ENCODE measurements at regions not wholly inside any gene's neighbourhood (a gene's known extent, or its start where the extent isn't known, plus 50 kb on each side); places are given as distances from the start of the nearest gene placed in this dataset.

DNA sequence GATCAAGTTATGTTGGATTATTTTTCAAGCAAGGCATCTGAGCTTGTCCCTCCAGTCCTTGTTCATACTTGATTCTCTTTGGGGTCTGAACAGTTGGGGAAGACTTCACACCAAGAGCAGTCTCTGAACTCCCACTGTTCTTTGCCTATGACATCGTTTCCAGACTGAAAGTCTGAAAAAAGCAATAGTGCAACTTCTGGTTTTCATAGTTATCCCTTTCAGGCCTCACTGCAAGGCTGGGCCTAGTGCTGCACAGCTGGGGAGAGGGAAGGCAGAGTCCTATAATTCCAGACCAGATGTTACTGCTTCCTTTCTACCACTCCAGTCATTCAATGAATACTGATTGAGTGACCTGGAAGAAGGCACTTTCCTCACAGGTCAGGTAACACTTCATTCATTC is 187.1 kb upstream of the CCND2 start:
- in situ Hi-C loops (cut with HindIII; ENCODE audit: low sequenced_read_pairs): no loop called here
- DNase-seq (ENCODE audit: low spot score): no peak

DNA sequence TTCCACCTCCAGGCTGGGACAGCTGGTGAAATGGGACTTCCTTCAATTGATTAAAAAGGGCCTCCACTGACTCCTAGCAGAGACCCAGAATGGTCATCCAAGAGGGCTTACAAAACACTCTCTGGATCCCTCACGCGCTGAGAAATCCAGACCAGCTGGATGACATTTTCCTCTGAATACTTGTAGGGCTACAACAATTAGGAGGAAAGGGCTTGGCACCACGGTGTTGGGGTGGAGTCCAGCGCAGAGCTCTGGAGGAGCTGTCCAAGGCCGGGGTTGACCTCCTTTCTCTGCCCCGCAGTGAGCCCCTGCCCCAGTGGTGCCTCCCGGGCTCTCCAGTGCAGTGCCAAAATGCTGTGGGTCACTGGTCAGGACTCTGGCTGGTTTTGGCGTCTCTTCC is 189.0 kb upstream of the CCND2 start:
- in situ Hi-C loops (cut with HindIII; ENCODE audit: low sequenced_read_pairs): no loop called here
- no peak for DNase-seq (ENCODE audit: low spot score)

GRCh38 chr12:4082809-4083403 is 190.7 kb upstream of the CCND2 start:
- in situ Hi-C loops (cut with HindIII; ENCODE audit: low sequenced_read_pairs): no loop called here

GRCh38 chr12:4080213-4080612 is 193.3 kb upstream of the CCND2 start:
- DNase-seq (ENCODE audit: low spot score): no peak
- in situ Hi-C loops (cut with HindIII; ENCODE audit: low sequenced_read_pairs): no loop called here

More at GRCh38 chr12:4082809-4083403, 190.7 kb upstream of the CCND2 start:
- no peak for DNase-seq (ENCODE audit: low spot score)

GRCh38 chr12:4074129-4074528 is 199.4 kb upstream of the CCND2 start:
- no peak for DNase-seq (ENCODE audit: low spot score)
- in situ Hi-C loops (cut with HindIII; ENCODE audit: low sequenced_read_pairs): no loop called here

DNA sequence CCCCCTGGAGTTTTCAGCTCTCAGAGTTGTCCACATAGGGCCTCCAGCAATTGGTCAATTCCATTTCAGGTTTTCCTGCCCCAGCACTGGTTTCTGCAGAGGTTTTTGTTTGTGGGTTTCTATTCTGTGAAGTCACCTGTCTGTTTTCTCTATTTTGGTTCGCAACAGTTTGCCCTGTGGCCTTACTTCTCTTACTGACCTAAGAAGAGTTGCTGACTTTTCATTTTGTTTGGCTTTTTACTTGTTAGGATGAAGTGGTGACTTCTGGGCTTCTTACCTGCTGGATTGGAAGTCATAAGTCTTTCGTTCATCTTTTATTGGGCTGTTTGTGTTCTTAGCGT is 196.4 kb upstream of the PARP11 start:
- in situ Hi-C loops (cut with HindIII; ENCODE audit: low sequenced_read_pairs): no loop called here

GRCh38 chr12:4068981-4069669 is 195.9 kb upstream of the PARP11 start:
- in situ Hi-C loops (cut with HindIII; ENCODE audit: low sequenced_read_pairs): no loop called here
- no peak for DNase-seq (ENCODE audit: low spot score)

More for the DNA sequence above, 196.4 kb upstream of the PARP11 start:
- DNase-seq (ENCODE audit: low spot score): no peak

DNA sequence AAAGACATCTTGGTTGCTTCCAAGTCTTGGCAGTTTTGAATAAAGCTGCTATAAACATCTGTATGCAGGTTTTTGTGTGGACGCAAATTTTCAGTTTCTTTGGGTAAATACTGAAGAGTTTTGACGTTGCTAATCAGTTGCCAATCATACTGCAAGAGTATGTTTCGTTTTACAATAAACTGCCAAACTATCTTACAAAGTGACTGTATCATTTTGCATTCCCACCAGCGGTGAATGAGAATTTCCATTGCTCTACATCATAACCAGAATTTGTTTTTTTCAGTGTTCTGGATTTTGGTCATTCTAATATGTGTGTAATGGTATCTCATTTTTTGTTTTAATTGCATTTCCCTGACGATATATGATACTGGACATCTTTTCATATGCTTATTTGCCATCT is 190.8 kb upstream of the PARP11 start:
- in situ Hi-C loops (cut with HindIII; ENCODE audit: low sequenced_read_pairs): no loop called here
- DNase-seq (ENCODE audit: low spot score): no peak

DNA sequence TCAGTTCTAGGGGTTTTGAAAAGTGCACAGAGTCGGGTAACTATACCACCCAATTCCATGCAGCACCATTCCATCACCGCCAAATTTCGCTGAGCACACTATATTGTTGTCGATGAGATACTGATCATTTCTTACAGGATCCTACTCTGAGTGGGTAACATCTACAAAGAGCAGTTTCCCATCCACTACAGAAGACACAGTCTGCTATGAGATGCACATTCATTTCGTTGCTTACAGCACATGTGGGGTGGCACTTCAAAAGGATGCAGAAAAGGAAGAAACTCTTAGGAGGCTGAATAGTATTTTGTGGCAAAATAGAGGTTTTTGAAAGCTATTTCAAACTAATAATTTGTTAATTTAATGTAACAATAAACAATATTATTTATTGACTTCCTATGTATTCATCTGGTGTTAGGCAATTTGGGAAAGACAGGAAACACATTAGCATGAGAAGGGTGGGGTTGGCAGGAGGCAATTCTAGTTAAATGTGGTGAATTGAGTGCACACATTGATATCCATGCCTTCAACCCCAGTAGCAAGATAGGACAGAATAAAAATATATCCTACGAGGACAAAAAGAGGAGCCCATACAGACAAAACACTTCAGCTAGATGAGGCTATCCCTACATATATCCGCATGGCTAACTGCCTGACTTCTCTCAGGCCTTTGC is 186.8 kb upstream of the PARP11 start:
- DNase-seq (ENCODE audit: low spot score): no peak
- in situ Hi-C loops (cut with HindIII; ENCODE audit: low sequenced_read_pairs): no loop called here

- in situ Hi-C loops (cut with HindIII; ENCODE audit: low sequenced_read_pairs): no loop called here
- no peak for DNase-seq (ENCODE audit: low spot score)
Observed at GRCh38 chr12:4056910-4057845, 184.0 kb upstream of the PARP11 start.

DNA sequence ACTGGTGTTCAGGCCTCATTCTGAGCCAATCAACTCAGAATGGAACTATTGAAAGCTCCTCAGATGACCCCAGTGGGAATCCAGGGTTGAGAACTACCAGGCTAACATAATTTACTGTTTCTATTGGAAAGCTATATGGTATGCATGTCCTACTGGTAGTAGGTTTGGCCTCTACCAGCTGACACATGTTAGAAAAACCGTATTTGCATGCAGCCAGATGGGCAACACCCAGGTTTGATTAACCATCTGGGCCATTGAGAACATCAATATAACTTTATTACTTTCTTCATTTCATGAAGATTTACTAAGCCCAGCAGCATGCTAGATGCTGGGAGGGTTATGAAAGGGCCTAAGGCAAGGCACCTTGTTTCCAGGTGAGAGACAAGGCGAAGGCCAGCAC is 181.4 kb upstream of the PARP11 start:
- DNase-seq (ENCODE audit: low spot score): no peak

DNA sequence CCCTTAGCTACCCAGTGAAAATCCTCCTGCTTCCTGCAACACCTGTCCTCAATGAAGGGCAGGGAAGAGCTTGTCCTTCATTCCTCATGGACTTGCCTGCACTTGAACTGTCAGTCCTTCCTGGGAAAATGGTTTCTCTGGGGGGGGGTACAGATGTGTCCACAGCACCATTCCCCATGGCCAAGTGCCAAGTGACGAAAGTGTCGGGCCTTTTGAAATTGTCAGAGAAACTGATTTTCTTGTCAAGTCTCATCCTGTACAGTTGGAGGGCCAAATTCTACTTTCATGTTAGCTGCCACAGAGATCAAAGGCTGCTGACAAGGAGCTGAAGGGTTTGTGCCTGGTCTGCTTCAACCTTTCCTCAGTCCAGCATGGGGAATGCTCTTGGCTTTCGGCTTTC is 179.5 kb upstream of the PARP11 start:
- in situ Hi-C loops (cut with HindIII; ENCODE audit: low sequenced_read_pairs): no loop called here
- DNase-seq (ENCODE audit: low spot score): no peak

More for the DNA sequence above, 181.4 kb upstream of the PARP11 start:
- in situ Hi-C loops (cut with HindIII; ENCODE audit: low sequenced_read_pairs): no loop called here

- no peak for DNase-seq (ENCODE audit: low spot score)
- in situ Hi-C loops (cut with HindIII; ENCODE audit: low sequenced_read_pairs): no loop called here
Observed at GRCh38 chr12:4051596-4051995, 178.4 kb upstream of the PARP11 start.

DNA sequence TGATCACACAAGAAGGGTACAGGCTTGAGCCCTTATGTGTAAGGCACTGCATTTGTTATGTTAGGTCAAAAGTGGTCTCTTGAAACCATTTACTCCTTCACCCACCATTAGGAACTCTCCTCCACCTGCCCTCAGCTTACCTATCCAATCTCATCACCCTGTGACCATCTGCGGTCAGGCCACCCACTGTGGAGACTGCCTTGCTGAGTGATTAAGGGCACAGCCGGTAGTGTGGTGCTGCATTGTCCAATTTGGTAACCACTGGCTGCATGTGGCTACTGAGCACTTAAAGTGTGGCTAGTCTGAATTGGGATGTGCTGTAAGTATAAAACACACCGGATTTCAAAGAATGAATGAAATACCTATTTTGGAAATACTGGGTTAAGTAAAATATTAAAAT is 177.1 kb upstream of the PARP11 start:
- in situ Hi-C loops (cut with HindIII; ENCODE audit: low sequenced_read_pairs): no loop called here
- DNase-seq (ENCODE audit: low spot score): no peak

DNA sequence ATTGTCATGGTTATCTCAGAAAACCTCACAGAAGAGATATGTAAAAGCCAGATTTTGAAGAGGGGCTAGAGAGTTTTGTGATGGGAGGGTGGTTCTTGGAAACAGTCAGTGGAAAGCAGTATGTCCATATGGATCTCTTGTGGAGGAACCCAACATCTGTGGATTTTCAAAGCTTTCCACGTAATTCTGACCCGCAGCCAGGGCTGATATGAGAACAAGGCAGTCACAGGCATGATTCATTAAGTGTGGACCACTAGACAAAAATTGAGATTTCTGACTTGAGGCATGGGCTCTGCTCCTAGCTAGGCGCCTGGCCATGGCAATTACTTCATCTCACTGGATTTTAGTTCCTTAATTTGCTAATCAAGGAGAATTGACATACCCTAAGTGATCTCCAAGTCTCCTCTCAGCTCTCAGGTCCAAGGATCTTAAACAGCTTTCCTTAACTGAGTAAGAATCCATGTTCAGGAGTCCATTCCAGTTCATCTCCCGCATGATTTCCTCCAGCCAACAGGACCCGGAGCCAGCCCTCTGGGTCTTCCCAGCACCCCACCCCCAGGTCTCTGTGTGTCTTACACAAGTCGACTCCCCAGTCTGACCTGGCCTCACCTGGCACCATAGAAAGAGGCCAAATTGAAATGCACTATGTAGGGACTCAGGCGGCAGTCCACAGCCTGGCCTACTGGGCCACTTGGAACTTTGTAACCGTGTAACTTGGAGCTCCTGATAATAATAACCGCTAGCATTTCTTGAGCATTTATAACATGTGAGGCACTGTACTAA is 176.3 kb upstream of the PARP11 start:
- in situ Hi-C loops (cut with HindIII; ENCODE audit: low sequenced_read_pairs): loop anchor here (25.0 kb wide), 1 partner anchor 213 kb away; the partner anchor contains the start of gene CCND2
- DNase-seq (ENCODE audit: low spot score): no peak

- in situ Hi-C loops (cut with HindIII; ENCODE audit: low sequenced_read_pairs): loop anchor here (25.0 kb wide), 1 partner anchor 215 kb away; the partner anchor contains the start of gene CCND2
- DNase-seq (ENCODE audit: low spot score): no peak
Observed at GRCh38 chr12:4047421-4047820, 174.2 kb upstream of the PARP11 start.

GRCh38 chr12:4046495-4046840 is 173.3 kb upstream of the PARP11 start:
- in situ Hi-C loops (cut with HindIII; ENCODE audit: low sequenced_read_pairs): loop anchor here (25.0 kb wide), 1 partner anchor 216 kb away; the partner anchor contains the start of gene CCND2
- no peak for DNase-seq (ENCODE audit: low spot score)

DNA sequence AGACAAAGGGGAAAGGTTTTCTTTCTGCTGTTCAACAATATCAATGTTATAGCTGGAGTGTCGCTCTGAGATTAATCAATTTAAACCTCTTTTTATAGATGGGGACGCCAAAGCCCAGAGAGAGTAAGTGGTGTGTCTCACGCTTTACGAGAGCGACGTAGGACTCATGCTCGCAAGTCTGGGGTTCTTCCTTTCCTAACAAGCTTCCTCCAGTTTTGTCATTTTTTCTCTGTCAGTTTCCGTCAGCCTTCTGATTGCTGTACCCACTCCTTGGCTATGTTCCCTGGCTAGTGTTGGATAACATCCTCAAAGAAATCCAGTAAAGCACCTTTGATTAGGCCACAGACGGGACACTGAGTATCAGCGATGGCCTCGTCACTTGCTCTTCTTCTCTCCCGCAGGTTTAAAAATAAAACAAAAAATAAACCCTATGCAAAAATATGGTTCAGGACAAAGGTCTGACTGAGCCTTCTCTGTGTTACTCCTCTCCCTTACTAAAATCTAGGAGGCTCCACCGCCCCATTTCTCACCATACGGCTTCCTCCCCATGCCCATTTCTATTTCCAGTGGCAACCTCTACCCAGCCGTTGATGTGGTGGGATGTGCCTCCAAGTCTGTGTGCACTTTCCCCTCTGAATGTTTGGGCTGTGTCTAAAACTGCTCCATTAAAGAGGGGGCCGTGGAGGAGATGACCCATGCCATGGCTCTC is 172.7 kb upstream of the PARP11 start:
- no peak for DNase-seq (ENCODE audit: low spot score)
- in situ Hi-C loops (cut with HindIII; ENCODE audit: low sequenced_read_pairs): loop anchor here (25.0 kb wide), 1 partner anchor 216 kb away; the partner anchor contains the start of gene CCND2
